ENCODE measurements at regions not wholly inside any gene's neighbourhood (a gene's known extent, or its start where the extent isn't known, plus 50 kb on each side); places are given as distances from the start of the nearest gene placed in this dataset.

DNA sequence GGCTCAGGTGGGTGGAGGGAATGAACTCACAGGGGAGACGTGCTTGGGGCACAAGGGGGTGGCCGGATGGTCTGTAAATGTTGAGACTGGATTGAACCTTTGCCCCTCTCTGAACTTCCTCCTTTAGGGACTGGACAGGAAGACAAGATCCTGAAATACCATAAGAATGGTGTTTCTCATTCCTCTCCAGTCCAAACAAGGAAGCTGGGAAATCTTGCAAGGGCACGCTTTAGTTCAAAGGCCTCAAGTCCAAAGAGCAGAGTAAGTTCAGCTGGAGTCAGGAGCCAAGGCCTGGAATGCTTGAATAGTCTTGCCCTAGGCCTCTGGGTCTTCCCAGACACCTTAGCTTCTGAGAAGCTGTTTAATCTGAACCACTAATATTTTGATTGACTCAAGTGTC, 52.4 kb upstream of the SIX3 start:
- RAD21 ChIA-PET (ENCODE audit: unreplicated experiment) = no interaction called here
- no peak for FAIRE-seq
- Histone ChIP-seq H3K4me1 (ENCODE audit: control insufficient read depth, insufficient read depth, low read length) (no peaks in the 10 kb centered on the region; the same call in 1 of the 2 replicates), H3K4me3 (no peak overlapping the region), H3K36me3 (ENCODE audit: control insufficient read depth in 2 of 2, insufficient read depth in 2 of 2, low read length in 1 of 2) (no peaks in the 10 kb centered on the region), H3K9ac (ENCODE audit: control insufficient read depth, insufficient read depth, low read length) (no peak overlapping the region), H3K79me2 (ENCODE audit: control insufficient read depth, insufficient read depth, low read length) (no peaks in the 10 kb centered on the region), H4K20me1 (ENCODE audit: control insufficient read depth, insufficient read depth) (no peaks in the 10 kb centered on the region), H3K9me3 (replicated peaks; ENCODE audit: control insufficient read depth, insufficient read depth, low read length) (peaks cover 13% of the 10 kb centered on the region; the same call in 2 of the 3 replicates), H3K4me2 (ENCODE audit: control insufficient read depth, insufficient read depth) (no peak overlapping the region), H3K27ac (ENCODE audit: control insufficient read depth, insufficient read depth) (no peak overlapping the region), H2AFZ (ENCODE audit: control insufficient read depth, low read depth, low read length) (no peak overlapping the region), H3K27me3 (replicated peaks in 1 of 2; ENCODE audit: control insufficient read depth in 2 of 2, insufficient read depth in 2 of 2, low read length in 1 of 2) (no peaks in the 10 kb centered on the region; a peak in 1 of 4 replicates)
- in situ Hi-C loops (cut with MboI) (no loop called here), intact Hi-C loops (cut with micrococcal nuclease; ENCODE audit: unreplicated experiment) (no loop called here)
- BruUV-seq (replicated peaks) = no TSS peak
- POLR2A ChIA-PET = interaction anchor here (0.6 kb wide), 2 partner anchors 62 to 310 kb away, joined by 3 to 5 read pairs; no protein-coding TSS in a partner anchor
- no peak for ATAC-seq
- no peak for DNase-seq (ENCODE audit: low read depth, low spot score)
- 63% methylated on average over 3 of the region's 3 CpGs for WGBS (ENCODE audit: insufficient coverage, insufficient replicate concordance, low lambda C conversion rate, missing lambda C conversion rate)
- SMC1A ChIA-PET (ENCODE audit: uncharacterized antibody, unreplicated experiment) = interaction anchor here (1.3 to 1.5 kb wide), 2 partner anchors 16 to 18 kb away, joined by 3 to 5 read pairs; no protein-coding TSS in a partner anchor
- CTCF ChIA-PET = no interaction called here
- TF ChIP-seq CEBPB (IDR thresholded peaks at IDR 0.05; ENCODE audit: borderline replicate concordance in 1 of 2, low read depth in 2 of 2, low read length in 2 of 2) (no peak), MYB (IDR thresholded peaks at IDR 0.05; ENCODE audit: borderline replicate concordance, low read depth, low read length) (no peak), YBX1 (IDR thresholded peaks at IDR 0.05) (no peak), PAX8 (IDR thresholded peaks at IDR 0.05) (no peak), NR2C2 (IDR thresholded peaks at IDR 0.05; ENCODE audit: borderline replicate concordance, control insufficient read depth, insufficient read length, low read depth) (no peak), STAT3 (IDR thresholded peaks at IDR 0.05; ENCODE audit: low read depth, low read length) (no peak), IKZF1 (conservative IDR thresholded peaks at IDR 0.05) (no peak), CBX3 (IDR thresholded peaks at IDR 0.05; ENCODE audit: borderline replicate concordance, low read depth) (no peak), BHLHE40 (IDR thresholded peaks at IDR 0.05; ENCODE audit: borderline replicate concordance in 1 of 2, low read depth in 2 of 2, low read length in 1 of 2) (no peak), RELA (IDR thresholded peaks at IDR 0.05; ENCODE audit: borderline replicate concordance, partially characterized antibody) (no peak)
- TF ChIP-seq, protein P1, sequence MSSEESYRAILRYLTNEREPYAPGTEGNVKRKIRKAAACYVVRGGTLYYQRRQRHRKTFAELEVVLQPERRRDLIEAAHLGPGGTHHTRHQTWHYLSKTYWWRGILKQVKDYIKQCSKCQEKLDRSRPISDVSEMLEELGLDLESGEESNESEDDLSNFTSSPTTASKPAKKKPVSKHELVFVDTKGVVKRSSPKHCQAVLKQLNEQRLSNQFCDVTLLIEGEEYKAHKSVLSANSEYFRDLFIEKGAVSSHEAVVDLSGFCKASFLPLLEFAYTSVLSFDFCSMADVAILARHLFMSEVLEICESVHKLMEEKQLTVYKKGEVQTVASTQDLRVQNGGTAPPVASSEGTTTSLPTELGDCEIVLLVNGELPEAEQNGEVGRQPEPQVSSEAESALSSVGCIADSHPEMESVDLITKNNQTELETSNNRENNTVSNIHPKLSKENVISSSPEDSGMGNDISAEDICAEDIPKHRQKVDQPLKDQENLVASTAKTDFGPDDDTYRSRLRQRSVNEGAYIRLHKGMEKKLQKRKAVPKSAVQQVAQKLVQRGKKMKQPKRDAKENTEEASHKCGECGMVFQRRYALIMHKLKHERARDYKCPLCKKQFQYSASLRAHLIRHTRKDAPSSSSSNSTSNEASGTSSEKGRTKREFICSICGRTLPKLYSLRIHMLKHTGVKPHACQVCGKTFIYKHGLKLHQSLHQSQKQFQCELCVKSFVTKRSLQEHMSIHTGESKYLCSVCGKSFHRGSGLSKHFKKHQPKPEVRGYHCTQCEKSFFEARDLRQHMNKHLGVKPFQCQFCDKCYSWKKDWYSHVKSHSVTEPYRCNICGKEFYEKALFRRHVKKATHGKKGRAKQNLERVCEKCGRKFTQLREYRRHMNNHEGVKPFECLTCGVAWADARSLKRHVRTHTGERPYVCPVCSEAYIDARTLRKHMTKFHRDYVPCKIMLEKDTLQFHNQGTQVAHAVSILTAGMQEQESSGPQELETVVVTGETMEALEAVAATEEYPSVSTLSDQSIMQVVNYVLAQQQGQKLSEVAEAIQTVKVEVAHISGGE (CRISPR knock-in tag; IDR thresholded peaks at IDR 0.05) = no peak
- TF ChIP-seq, protein P2, sequence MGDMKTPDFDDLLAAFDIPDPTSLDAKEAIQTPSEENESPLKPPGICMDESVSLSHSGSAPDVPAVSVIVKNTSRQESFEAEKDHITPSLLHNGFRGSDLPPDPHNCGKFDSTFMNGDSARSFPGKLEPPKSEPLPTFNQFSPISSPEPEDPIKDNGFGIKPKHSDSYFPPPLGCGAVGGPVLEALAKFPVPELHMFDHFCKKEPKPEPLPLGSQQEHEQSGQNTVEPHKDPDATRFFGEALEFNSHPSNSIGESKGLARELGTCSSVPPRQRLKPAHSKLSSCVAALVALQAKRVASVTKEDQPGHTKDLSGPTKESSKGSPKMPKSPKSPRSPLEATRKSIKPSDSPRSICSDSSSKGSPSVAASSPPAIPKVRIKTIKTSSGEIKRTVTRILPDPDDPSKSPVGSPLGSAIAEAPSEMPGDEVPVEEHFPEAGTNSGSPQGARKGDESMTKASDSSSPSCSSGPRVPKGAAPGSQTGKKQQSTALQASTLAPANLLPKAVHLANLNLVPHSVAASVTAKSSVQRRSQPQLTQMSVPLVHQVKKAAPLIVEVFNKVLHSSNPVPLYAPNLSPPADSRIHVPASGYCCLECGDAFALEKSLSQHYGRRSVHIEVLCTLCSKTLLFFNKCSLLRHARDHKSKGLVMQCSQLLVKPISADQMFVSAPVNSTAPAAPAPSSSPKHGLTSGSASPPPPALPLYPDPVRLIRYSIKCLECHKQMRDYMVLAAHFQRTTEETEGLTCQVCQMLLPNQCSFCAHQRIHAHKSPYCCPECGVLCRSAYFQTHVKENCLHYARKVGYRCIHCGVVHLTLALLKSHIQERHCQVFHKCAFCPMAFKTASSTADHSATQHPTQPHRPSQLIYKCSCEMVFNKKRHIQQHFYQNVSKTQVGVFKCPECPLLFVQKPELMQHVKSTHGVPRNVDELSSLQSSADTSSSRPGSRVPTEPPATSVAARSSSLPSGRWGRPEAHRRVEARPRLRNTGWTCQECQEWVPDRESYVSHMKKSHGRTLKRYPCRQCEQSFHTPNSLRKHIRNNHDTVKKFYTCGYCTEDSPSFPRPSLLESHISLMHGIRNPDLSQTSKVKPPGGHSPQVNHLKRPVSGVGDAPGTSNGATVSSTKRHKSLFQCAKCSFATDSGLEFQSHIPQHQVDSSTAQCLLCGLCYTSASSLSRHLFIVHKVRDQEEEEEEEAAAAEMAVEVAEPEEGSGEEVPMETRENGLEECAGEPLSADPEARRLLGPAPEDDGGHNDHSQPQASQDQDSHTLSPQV (IDR thresholded peaks at IDR 0.05) = no peak
- TF ChIP-seq, protein P3, sequence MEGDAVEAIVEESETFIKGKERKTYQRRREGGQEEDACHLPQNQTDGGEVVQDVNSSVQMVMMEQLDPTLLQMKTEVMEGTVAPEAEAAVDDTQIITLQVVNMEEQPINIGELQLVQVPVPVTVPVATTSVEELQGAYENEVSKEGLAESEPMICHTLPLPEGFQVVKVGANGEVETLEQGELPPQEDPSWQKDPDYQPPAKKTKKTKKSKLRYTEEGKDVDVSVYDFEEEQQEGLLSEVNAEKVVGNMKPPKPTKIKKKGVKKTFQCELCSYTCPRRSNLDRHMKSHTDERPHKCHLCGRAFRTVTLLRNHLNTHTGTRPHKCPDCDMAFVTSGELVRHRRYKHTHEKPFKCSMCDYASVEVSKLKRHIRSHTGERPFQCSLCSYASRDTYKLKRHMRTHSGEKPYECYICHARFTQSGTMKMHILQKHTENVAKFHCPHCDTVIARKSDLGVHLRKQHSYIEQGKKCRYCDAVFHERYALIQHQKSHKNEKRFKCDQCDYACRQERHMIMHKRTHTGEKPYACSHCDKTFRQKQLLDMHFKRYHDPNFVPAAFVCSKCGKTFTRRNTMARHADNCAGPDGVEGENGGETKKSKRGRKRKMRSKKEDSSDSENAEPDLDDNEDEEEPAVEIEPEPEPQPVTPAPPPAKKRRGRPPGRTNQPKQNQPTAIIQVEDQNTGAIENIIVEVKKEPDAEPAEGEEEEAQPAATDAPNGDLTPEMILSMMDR (IDR thresholded peaks at IDR 0.05 in 2 of 3, conservative IDR thresholded peaks at IDR 0.05 in 1 of 3; ENCODE audit: control insufficient read depth in 2 of 3, extremely low read depth in 1 of 3, insufficient read depth in 1 of 3, low read depth in 3 of 3, low read length in 3 of 3) = no peak
- TF ChIP-seq, protein P4, sequence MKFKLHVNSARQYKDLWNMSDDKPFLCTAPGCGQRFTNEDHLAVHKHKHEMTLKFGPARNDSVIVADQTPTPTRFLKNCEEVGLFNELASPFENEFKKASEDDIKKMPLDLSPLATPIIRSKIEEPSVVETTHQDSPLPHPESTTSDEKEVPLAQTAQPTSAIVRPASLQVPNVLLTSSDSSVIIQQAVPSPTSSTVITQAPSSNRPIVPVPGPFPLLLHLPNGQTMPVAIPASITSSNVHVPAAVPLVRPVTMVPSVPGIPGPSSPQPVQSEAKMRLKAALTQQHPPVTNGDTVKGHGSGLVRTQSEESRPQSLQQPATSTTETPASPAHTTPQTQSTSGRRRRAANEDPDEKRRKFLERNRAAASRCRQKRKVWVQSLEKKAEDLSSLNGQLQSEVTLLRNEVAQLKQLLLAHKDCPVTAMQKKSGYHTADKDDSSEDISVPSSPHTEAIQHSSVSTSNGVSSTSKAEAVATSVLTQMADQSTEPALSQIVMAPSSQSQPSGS (IDR thresholded peaks at IDR 0.05; ENCODE audit: low read length) = no peak

Data from GM12878 (cell line).